GM13976 (cell line): ENCODE measurements at regions not wholly inside any gene's neighbourhood (a gene's known extent, or its start where the extent isn't known, plus 50 kb on each side); places are given as distances from the start of the nearest gene placed in this dataset.
"Not testable (repeated sequence)": the region's sequence is repeated elsewhere in the genome, so short reads cannot be mapped to it uniquely, and the experiment has no call there.

Source experiments
- DNase-seq: peaks from one replicate; pipeline ENCODE4 v3.0.0; 2012; ENCODE audit warnings: low spot score
- in situ Hi-C: fragments of 300-500 bp; cut with MboI; formaldehyde crosslinking; loops from one replicate; pipeline ENCODE4 v1.12.0; 2022; ENCODE audit warnings: low sequenced_read_pairs, mixed read lengths, inconsistent platforms; ENCODE audit not compliant: unreplicated experiment
- TF ChIP-seq, protein P1 (sequence below): IDR thresholded peaks from 2 replicates; pipeline ENCODE4 v1.5.1; 2012; ENCODE audit warnings: borderline replicate concordance, mild to moderate bottlenecking; ENCODE audit not compliant: insufficient read depth; ENCODE audit errors: extremely low read depth, missing control alignments, control extremely low read depth

DNA sequence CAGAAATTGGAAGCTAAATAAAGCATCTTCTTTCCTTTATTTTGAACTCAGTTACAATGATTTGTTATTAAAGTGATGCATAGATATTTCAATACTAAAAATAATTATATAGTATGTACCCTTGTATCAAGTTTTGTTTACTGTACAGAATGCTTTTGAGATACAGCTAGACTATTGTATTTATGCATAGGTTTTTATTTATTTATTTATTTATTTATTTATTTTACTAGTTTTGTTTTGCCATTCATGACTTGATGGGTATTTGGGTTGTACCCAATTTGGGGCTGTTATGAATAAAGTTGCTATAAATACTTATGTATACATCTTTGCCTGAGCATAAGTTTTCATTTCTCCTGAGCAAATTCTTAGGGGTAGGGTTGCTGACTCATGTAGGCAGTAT lies 118.7 kb upstream of the NXPH2 start:
- in situ Hi-C loops, result no loop called here
- TF ChIP-seq, protein P1, sequence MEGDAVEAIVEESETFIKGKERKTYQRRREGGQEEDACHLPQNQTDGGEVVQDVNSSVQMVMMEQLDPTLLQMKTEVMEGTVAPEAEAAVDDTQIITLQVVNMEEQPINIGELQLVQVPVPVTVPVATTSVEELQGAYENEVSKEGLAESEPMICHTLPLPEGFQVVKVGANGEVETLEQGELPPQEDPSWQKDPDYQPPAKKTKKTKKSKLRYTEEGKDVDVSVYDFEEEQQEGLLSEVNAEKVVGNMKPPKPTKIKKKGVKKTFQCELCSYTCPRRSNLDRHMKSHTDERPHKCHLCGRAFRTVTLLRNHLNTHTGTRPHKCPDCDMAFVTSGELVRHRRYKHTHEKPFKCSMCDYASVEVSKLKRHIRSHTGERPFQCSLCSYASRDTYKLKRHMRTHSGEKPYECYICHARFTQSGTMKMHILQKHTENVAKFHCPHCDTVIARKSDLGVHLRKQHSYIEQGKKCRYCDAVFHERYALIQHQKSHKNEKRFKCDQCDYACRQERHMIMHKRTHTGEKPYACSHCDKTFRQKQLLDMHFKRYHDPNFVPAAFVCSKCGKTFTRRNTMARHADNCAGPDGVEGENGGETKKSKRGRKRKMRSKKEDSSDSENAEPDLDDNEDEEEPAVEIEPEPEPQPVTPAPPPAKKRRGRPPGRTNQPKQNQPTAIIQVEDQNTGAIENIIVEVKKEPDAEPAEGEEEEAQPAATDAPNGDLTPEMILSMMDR, result no peak
- no peak for DNase-seq

- no peak for DNase-seq
- TF ChIP-seq, protein P1, result no peak
- in situ Hi-C loops, result no loop called here
Observed at GRCh38 chr2:138897274-138897673, 117.1 kb upstream of the NXPH2 start.

DNA sequence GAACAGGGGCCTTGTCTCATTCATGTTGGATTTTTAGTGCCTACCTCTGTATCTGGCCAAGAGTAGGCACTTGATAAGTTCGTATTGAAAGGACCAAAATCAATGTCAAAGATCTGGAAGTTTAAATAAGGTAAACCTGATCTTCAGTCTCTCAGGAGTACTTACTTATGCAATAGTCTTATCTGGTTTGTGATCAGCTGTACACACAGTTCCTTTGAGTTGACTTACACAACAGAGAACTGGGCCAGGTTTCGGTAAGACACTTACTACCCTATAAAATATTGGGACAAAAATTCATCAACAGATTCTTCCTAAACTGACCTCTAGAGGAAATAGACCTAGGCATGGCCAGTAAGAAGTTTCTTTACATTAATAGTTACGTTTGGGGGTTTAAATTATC lies 113.6 kb upstream of the NXPH2 start:
- TF ChIP-seq, protein P1, result no peak
- no peak for DNase-seq
- in situ Hi-C loops, result no loop called here

GRCh38 chr2:138881126-138881525 lies 100.9 kb upstream of the NXPH2 start:
- TF ChIP-seq, protein P1, result no peak
- no peak for DNase-seq
- in situ Hi-C loops, result no loop called here

GRCh38 chr2:138879931-138880330 lies 99.7 kb upstream of the NXPH2 start:
- DNase-seq, result no peak
- in situ Hi-C loops, result no loop called here
- TF ChIP-seq, protein P1, result no peak

GRCh38 chr2:138877421-138877820 lies 97.2 kb upstream of the NXPH2 start:
- in situ Hi-C loops, result no loop called here
- TF ChIP-seq, protein P1, result no peak
- no peak for DNase-seq

GRCh38 chr2:138874251-138874650 lies 94.1 kb upstream of the NXPH2 start:
- no peak for DNase-seq
- in situ Hi-C loops, result no loop called here
- TF ChIP-seq, protein P1, result no peak

DNA sequence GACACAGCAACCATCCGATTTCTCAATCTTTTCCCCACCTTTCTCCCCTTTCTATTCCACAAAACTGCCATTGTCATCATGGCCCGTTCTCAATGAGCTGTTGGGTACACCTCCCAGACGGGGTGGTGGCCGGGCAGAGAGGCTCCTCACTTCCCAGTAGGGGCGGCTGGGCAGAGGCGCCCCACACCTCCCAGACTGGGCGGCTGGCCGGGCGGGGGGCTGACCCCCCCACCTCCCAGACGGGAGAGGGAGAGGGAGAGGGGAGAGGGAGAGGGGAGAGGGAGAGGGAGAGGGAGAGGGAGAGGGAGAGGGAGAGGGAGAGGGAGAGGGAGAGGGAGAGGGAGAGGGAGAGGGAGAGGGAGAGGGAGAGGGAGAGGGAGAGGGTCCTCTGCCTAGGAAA lies 91.9 kb upstream of the NXPH2 start:
- DNase-seq, in situ Hi-C loops: not testable (repeated sequence)
